T-helper 17 cell (primary cell): ENCODE measurements at regions not wholly inside any gene's neighbourhood (a gene's known extent, or its start where the extent isn't known, plus 50 kb on each side); places are given as distances from the start of the nearest gene placed in this dataset.
"Not testable (repeated sequence)": the region's sequence is repeated elsewhere in the genome, so short reads cannot be mapped to it uniquely, and the experiment has no call there.

ENCODE experiments used
- ATAC-seq: fragments of 150-1000 bp; cut with Tn5 transposase; 2 replicates; pipeline ENCODE4 v1.10.0; 2021; ENCODE audit warnings: mild to moderate bottlenecking, moderate library complexity
- DNase-seq, 3 donors: peaks; one replicate each; pipeline versions ENCODE4 v3.0.0 to v3.0.0-alpha.2; 2020 to 2021
- H3K9me3 ChIP-seq: one replicate; pipeline ENCODE4 v1.7.0; 2013; ENCODE audit warnings: low read length, mild to moderate bottlenecking; ENCODE audit not compliant: control insufficient read depth, poor library complexity, severe bottlenecking
- H3K27ac Mint-ChIP-seq: one replicate; pipeline ENCODE4 v1.8.0; 2022; ENCODE audit warnings: mild to moderate bottlenecking, moderate library complexity, mixed read lengths
- H3K27me3 Mint-ChIP-seq: one replicate; pipeline ENCODE4 v1.8.0; 2022; ENCODE audit warnings: mixed read lengths
- H3K36me3 Mint-ChIP-seq: one replicate; pipeline ENCODE4 v1.8.0; 2022; ENCODE audit warnings: low read depth, mixed read lengths
- H3K4me1 Mint-ChIP-seq: one replicate; pipeline ENCODE4 v1.8.0; 2022; ENCODE audit warnings: mild to moderate bottlenecking, mixed read lengths
- H3K4me3 Mint-ChIP-seq: one replicate; pipeline ENCODE4 v1.8.0; 2022; ENCODE audit warnings: mild to moderate bottlenecking, moderate library complexity, mixed read lengths

GRCh38 chr9:79049371-79049770, 522.4 kb upstream of the TLE4 start:
- H3K9me3 ChIP-seq: no peaks in the 10 kb centered on the region
- ATAC-seq (no peak), DNase-seq (no peak)
- Mint-ChIP-seq H3K4me1 (no peaks in the 10 kb centered on the region), H3K36me3 (no peaks in the 10 kb centered on the region), H3K27ac (no peak overlapping the region), H3K27me3 (no peaks in the 10 kb centered on the region), H3K4me3 (no peak overlapping the region)

GRCh38 chr9:79053598-79053997, 518.2 kb upstream of the TLE4 start:
- no peak overlapping the region for H3K4me3 Mint-ChIP-seq
- no peaks in the 10 kb centered on the region for H3K9me3 ChIP-seq
- no peak overlapping the region for H3K27ac Mint-ChIP-seq
- H3K36me3 Mint-ChIP-seq: no peaks in the 10 kb centered on the region
- no peaks in the 10 kb centered on the region for H3K27me3 Mint-ChIP-seq
- no peaks in the 10 kb centered on the region for H3K4me1 Mint-ChIP-seq
- ATAC-seq (no peak), DNase-seq (no peak)

GRCh38 chr9:79054500-79054899, 517.3 kb upstream of the TLE4 start:
- no peaks in the 10 kb centered on the region for H3K36me3 Mint-ChIP-seq
- no peak overlapping the region for H3K4me3 Mint-ChIP-seq
- no peak overlapping the region for H3K27ac Mint-ChIP-seq
- no peaks in the 10 kb centered on the region for H3K4me1 Mint-ChIP-seq
- no peak for ATAC-seq
- H3K27me3 Mint-ChIP-seq: no peaks in the 10 kb centered on the region
- no peaks in the 10 kb centered on the region for H3K9me3 ChIP-seq
- no peak for DNase-seq

GRCh38 chr9:79056041-79056440, 515.7 kb upstream of the TLE4 start:
- no peak for DNase-seq
- H3K27me3 Mint-ChIP-seq: no peaks in the 10 kb centered on the region
- no peak for ATAC-seq
- no peaks in the 10 kb centered on the region for H3K9me3 ChIP-seq
- H3K27ac Mint-ChIP-seq: no peak overlapping the region
- H3K36me3 Mint-ChIP-seq: no peaks in the 10 kb centered on the region
- H3K4me1 Mint-ChIP-seq: no peaks in the 10 kb centered on the region
- no peak overlapping the region for H3K4me3 Mint-ChIP-seq

GRCh38 chr9:79057576-79057975, 514.2 kb upstream of the TLE4 start:
- H3K9me3 ChIP-seq: no peaks in the 10 kb centered on the region
- Mint-ChIP-seq H3K27ac (no peak overlapping the region), H3K36me3 (no peaks in the 10 kb centered on the region), H3K4me3 (no peak overlapping the region), H3K4me1 (no peaks in the 10 kb centered on the region), H3K27me3 (no peaks in the 10 kb centered on the region)
- DNase-seq: no peak
- ATAC-seq: no peak

- no peaks in the 10 kb centered on the region for H3K27me3 Mint-ChIP-seq
- no peaks in the 10 kb centered on the region for H3K4me1 Mint-ChIP-seq
- H3K36me3 Mint-ChIP-seq: no peaks in the 10 kb centered on the region
- H3K4me3 Mint-ChIP-seq: no peak overlapping the region
- DNase-seq (no peak), ATAC-seq (no peak)
- H3K9me3 ChIP-seq: no peaks in the 10 kb centered on the region
- H3K27ac Mint-ChIP-seq: no peak overlapping the region
Observed at GRCh38 chr9:79060766-79061165, 511.0 kb upstream of the TLE4 start.

- H3K4me1 Mint-ChIP-seq: no peaks in the 10 kb centered on the region
- DNase-seq (no peak), ATAC-seq (no peak)
- no peaks in the 10 kb centered on the region for H3K27me3 Mint-ChIP-seq
- no peak overlapping the region for H3K27ac Mint-ChIP-seq
- H3K4me3 Mint-ChIP-seq: no peak overlapping the region
- no peaks in the 10 kb centered on the region for H3K9me3 ChIP-seq
- H3K36me3 Mint-ChIP-seq: no peaks in the 10 kb centered on the region
Observed at GRCh38 chr9:79061752-79062616, 509.8 kb upstream of the TLE4 start.

- H3K27me3 Mint-ChIP-seq: no peaks in the 10 kb centered on the region
- no peak overlapping the region for H3K4me3 Mint-ChIP-seq
- ATAC-seq: no peak
Observed at GRCh38 chr9:79073201-79073600, 498.6 kb upstream of the TLE4 start.

GRCh38 chr9:79080536-79080935, 491.2 kb upstream of the TLE4 start:
- ATAC-seq (no peak), DNase-seq (no peak)
- no peaks in the 10 kb centered on the region for H3K27me3 Mint-ChIP-seq
- H3K27ac Mint-ChIP-seq: no peak overlapping the region
- no peak overlapping the region for H3K4me3 Mint-ChIP-seq
- no peaks in the 10 kb centered on the region for H3K9me3 ChIP-seq
- no peaks in the 10 kb centered on the region for H3K4me1 Mint-ChIP-seq
- H3K36me3 Mint-ChIP-seq: no peaks in the 10 kb centered on the region

More at GRCh38 chr9:79073201-79073600, 498.6 kb upstream of the TLE4 start:
- H3K27ac Mint-ChIP-seq: no peak overlapping the region
- H3K9me3 ChIP-seq: no peaks in the 10 kb centered on the region
- H3K36me3 Mint-ChIP-seq: no peaks in the 10 kb centered on the region
- no peak for DNase-seq
- no peaks in the 10 kb centered on the region for H3K4me1 Mint-ChIP-seq

- no peak overlapping the region for H3K4me3 Mint-ChIP-seq
- H3K27ac Mint-ChIP-seq: no peak overlapping the region
- H3K36me3 Mint-ChIP-seq: no peaks in the 10 kb centered on the region
- ATAC-seq (no peak), DNase-seq (no peak)
- H3K4me1 Mint-ChIP-seq: no peaks in the 10 kb centered on the region
- no peaks in the 10 kb centered on the region for H3K27me3 Mint-ChIP-seq
- H3K9me3 ChIP-seq: peaks cover 3% of the 10 kb centered on the region
Observed at GRCh38 chr9:79083621-79084020, 488.1 kb upstream of the TLE4 start.

GRCh38 chr9:79087133-79087532, 484.6 kb upstream of the TLE4 start:
- no peaks in the 10 kb centered on the region for H3K36me3 Mint-ChIP-seq
- no peaks in the 10 kb centered on the region for H3K4me1 Mint-ChIP-seq
- DNase-seq (no peak), ATAC-seq (no peak)
- H3K27me3 Mint-ChIP-seq: no peaks in the 10 kb centered on the region
- no peak overlapping the region for H3K4me3 Mint-ChIP-seq
- H3K9me3 ChIP-seq: peaks cover 3% of the 10 kb centered on the region
- H3K27ac Mint-ChIP-seq: no peak overlapping the region

GRCh38 chr9:79089054-79089560, 482.7 kb upstream of the TLE4 start:
- no peak for ATAC-seq
- no peak overlapping the region for H3K27ac Mint-ChIP-seq
- H3K4me1 Mint-ChIP-seq: no peaks in the 10 kb centered on the region

GRCh38 chr9:79089851-79090250, 481.9 kb upstream of the TLE4 start:
- not testable (repeated sequence) for H3K4me3 Mint-ChIP-seq, H3K36me3 Mint-ChIP-seq, H3K27me3 Mint-ChIP-seq, H3K27ac Mint-ChIP-seq, H3K9me3 ChIP-seq, H3K4me1 Mint-ChIP-seq, DNase-seq, ATAC-seq

More at GRCh38 chr9:79089054-79089560, 482.7 kb upstream of the TLE4 start:
- H3K27me3 Mint-ChIP-seq: no peaks in the 10 kb centered on the region
- no peak for DNase-seq
- peaks cover 3% of the 10 kb centered on the region for H3K9me3 ChIP-seq
- no peaks in the 10 kb centered on the region for H3K36me3 Mint-ChIP-seq
- no peak overlapping the region for H3K4me3 Mint-ChIP-seq

- H3K27ac Mint-ChIP-seq, ATAC-seq, H3K9me3 ChIP-seq, H3K36me3 Mint-ChIP-seq, DNase-seq, H3K4me1 Mint-ChIP-seq, H3K4me3 Mint-ChIP-seq, H3K27me3 Mint-ChIP-seq: not testable (repeated sequence)
Observed at GRCh38 chr9:79103257-79103656, 468.5 kb upstream of the TLE4 start.
